Hippocampal formation (tissue), 2 donors: ENCODE measurements at regions not wholly inside any gene's neighbourhood (a gene's known extent, or its start where the extent isn't known, plus 50 kb on each side); places are given as distances from the start of the nearest gene placed in this dataset.
"Not testable (repeated sequence)": the region's sequence is repeated elsewhere in the genome, so short reads cannot be mapped to it uniquely, and the experiment has no call there.

Experiments used
- DNase-seq, 2 donors: peaks; one replicate each; lab custom pipeline; 2025; lab: John Stamatoyannopoulos, UW

- no peak for DNase-seq
Observed at GRCh38 chr20:12737497-12737896, 271.3 kb upstream of the SPTLC3 start.

- DNase-seq: no peak
Observed at GRCh38 chr20:12737900-12738299, 270.9 kb upstream of the SPTLC3 start.

- no peak for DNase-seq
Observed at GRCh38 chr20:12740647-12741046, 268.1 kb upstream of the SPTLC3 start.

- no peak for DNase-seq
Observed at GRCh38 chr20:12744037-12744436, 264.7 kb upstream of the SPTLC3 start.

GRCh38 chr20:12748359-12748994, 260.3 kb upstream of the SPTLC3 start:
- no peak for DNase-seq

- no peak for DNase-seq
Observed at GRCh38 chr20:12750221-12750620, 258.6 kb upstream of the SPTLC3 start.

- not testable (repeated sequence) for DNase-seq
Observed at GRCh38 chr20:12752900-12753693, 255.7 kb upstream of the SPTLC3 start.

- DNase-seq: not testable (repeated sequence)
Observed at GRCh38 chr20:12753742-12754141, 255.0 kb upstream of the SPTLC3 start.

GRCh38 chr20:12759493-12759892, 249.3 kb upstream of the SPTLC3 start:
- not testable (repeated sequence) for DNase-seq

GRCh38 chr20:12762725-12763124, 246.0 kb upstream of the SPTLC3 start:
- no peak for DNase-seq

GRCh38 chr20:12763406-12763805, 245.4 kb upstream of the SPTLC3 start:
- no peak for DNase-seq

- no peak for DNase-seq
Observed at GRCh38 chr20:12764053-12764452, 244.7 kb upstream of the SPTLC3 start.

GRCh38 chr20:12764851-12765250, 243.9 kb upstream of the SPTLC3 start:
- DNase-seq: no peak

- DNase-seq: no peak
Observed at GRCh38 chr20:12773936-12774335, 234.8 kb upstream of the SPTLC3 start.

GRCh38 chr20:12775041-12775440, 233.7 kb upstream of the SPTLC3 start:
- no peak for DNase-seq

- no peak for DNase-seq
Observed at GRCh38 chr20:12777016-12777415, 231.8 kb upstream of the SPTLC3 start.

GRCh38 chr20:12786276-12786675, 222.5 kb upstream of the SPTLC3 start:
- DNase-seq: no peak

GRCh38 chr20:12788632-12789299, 220.0 kb upstream of the SPTLC3 start:
- no peak for DNase-seq

GRCh38 chr20:12790859-12791258, 217.9 kb upstream of the SPTLC3 start:
- no peak for DNase-seq

GRCh38 chr20:12798286-12798685, 210.5 kb upstream of the SPTLC3 start:
- DNase-seq: no peak

GRCh38 chr20:12808006-12808567, 200.7 kb upstream of the SPTLC3 start:
- DNase-seq: no peak

GRCh38 chr20:12815231-12815768, 193.5 kb upstream of the SPTLC3 start:
- no peak for DNase-seq
